Glomerular endothelial cell (primary cell): ENCODE measurements at regions not wholly inside any gene's neighbourhood (a gene's known extent, or its start where the extent isn't known, plus 50 kb on each side); places are given as distances from the start of the nearest gene placed in this dataset.
"Not testable (repeated sequence)": the region's sequence is repeated elsewhere in the genome, so short reads cannot be mapped to it uniquely, and the experiment has no call there.

ENCODE experiments used
- DNase-seq: peaks from one replicate; pipeline ENCODE4 v3.0.0-alpha.2; 2011; ENCODE audit warnings: low read depth, low spot score; ENCODE audit errors: extremely low read depth

DNA sequence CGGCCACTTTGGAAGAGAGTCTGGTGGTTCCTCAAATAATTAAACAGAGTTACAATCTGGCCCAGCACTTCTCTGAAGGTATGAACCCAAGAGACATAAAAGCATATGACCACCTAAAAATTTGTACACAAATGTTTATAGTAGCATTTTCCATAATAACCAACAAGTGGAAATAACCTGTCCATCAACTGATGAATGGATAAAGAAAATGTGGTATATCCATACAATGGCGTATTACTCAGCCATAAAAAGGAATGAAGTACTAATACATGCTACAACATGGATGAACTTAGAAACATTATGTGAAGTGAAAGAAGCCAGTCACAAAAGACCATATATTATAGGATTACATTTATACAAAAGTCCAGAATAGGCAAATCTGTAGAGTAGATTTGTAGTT lies 76.0 kb upstream of the RGPD5 start:
- DNase-seq, result no peak

DNA sequence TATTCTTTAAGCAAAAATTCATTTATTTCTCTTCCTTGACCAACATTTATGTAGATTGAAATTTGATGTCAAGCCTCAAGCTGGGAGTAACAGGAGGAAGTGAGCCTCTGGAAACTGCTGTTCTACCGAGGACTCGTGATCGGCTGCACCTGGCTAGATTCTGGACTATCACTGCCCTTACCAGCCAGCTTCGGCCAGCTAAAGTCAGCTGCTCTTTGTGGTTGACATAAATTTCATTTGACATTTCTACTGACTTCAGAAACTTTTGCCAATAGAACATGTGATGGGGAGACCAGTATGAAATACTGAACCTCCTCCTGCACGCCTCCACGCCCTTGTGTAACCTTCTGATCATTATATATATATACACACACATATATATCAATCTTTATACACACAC lies 74.2 kb upstream of the RGPD5 start:
- no peak for DNase-seq

DNA sequence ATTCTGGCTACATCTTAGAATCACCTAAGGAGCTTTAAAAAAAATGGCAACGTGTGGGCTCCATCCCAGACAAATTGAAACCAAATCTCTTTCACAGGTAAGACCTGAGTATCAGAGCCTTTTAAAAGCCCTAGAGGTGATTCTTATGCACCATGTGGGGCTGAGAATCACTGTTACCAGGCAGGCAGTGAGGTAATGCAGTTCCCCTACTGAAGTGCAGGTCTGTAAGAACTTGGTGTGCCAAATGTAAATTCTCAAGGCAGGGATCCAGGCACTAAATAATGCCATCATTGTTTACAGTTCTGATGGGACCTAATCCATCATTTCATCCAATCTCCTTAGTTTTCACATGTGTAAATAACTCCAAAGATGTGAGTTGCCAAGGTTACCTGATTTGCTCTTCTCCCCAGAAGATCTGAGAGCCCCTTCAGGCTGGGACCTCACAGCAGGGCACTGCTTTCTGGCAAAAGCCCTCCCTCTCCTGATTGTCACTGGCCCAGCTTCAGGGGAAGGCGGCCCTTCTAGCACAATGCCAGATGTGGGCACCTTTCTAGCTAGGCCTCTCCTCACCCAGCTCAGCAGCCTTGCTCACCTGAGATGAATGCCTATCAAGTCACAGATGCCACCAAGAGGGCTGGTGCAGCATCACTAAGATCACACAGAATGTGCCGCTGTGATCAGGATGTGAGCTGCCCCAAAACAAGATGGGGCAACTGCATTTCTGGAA lies 73.6 kb upstream of the RGPD5 start:
- DNase-seq, result no peak

DNA sequence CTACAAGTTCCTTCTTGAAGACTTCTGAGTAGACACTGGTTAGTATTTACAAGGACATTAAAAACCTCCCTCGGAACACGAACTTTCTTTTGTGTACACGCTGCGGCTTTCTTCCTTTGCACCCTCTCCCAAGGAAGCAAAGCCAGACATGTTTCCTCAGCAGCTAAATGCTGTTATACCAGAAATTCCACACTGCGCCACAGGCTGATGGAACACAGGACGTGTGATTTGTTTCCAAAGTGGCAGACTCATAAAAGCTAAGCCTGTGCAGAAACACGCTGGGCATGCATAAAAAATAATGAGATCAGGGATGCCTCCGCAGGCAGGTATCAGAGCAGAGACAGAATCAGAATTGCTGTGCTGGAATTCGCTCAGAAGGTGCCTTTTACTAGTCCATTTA lies 73.0 kb upstream of the RGPD5 start:
- DNase-seq, result no peak

GRCh38 chr2:109721626-109722025 lies 72.5 kb upstream of the RGPD5 start:
- no peak for DNase-seq

DNA sequence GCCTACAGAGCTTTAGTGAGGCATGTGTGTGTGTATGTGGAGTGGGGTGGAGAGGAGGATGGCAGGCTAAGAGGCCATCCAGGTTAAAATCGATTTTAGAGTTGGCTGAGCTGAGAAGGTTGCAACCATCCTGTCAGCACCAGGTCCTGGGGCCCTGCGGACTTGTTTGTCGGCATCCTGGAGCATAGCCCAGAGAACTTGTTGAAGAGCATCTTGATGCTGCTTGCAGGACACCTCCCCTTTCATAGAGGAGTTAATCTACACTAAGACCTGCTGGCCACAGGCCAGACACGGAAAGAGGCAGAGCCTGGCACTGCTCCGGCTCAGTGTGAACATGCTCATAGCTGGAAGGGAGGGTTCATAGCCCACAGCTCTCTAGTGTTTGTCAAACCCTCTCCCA lies 72.1 kb upstream of the RGPD5 start:
- no peak for DNase-seq

- DNase-seq, result not testable (repeated sequence)
Observed at GRCh38 chr2:109722640-109723039, 71.5 kb upstream of the RGPD5 start.

DNA sequence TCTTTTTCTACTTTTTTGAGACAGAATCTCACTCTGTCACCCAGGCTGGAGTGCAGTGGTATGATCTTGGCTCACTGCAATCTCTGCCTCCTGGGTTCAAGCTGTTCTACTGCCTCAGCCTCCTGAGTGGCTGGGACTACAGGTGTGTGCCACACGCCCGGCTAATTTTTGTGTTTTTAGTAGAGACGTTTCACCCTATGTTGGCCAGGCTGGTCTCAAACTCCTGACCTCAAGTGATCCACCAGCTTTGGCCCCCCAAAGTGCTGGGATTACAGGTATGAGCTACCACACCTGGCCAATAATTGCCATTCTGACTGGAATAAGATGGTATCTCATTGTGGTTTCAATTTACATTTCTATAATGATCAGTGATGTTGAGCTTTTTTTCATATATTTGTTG lies 71.0 kb upstream of the RGPD5 start:
- not testable (repeated sequence) for DNase-seq

DNA sequence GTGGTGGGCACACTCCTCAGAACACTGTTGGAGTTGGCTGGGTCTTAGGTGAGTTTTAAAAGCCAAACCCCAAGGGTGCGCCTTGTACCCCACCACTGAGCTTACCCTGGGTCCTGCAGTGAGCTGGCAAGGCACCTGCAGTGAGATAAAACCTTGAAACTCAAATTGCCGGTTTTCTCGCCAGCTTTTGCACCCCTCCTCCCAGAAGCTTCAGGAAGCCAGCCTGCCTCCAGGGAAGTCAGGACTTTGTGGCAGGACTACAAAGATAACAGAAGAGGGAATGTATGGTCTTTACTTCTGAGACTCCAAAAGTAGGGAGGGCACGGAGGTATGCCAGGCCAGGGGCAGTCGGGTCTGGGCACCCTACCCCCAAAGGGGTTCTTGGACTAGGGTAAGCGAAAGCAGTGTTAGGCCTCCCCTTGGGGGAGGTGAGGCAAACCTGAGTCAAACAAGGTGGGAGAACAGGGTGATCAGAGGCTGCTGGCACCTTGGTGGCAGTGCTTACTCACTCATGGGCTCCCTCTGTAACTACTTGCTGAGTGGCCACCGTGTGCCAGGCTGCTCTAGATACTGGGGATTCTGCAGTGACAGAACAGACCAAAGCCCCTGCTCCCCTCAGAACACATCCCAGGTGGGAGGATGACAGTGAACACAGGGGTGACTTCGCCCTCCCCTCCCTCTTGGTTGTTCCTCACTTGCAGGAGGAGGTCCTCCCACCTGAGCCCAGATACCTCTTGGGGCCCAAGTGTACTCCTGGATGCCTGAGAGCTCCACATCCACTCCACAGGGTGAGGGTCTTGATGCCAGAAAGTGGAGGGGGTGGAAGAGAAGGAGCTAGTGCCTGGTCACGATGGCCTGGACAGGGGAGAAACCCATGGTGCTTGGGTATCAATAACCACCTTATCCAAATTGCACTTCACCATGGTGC lies 69.3 kb upstream of the RGPD5 start:
- DNase-seq, result no peak

- DNase-seq, result no peak
Observed at GRCh38 chr2:109726379-109727270, 67.5 kb upstream of the RGPD5 start.

- no peak for DNase-seq
Observed at GRCh38 chr2:109727929-109728447, 66.1 kb upstream of the RGPD5 start.

GRCh38 chr2:109733746-109734145 lies 60.4 kb upstream of the RGPD5 start:
- not testable (repeated sequence) for DNase-seq

DNA sequence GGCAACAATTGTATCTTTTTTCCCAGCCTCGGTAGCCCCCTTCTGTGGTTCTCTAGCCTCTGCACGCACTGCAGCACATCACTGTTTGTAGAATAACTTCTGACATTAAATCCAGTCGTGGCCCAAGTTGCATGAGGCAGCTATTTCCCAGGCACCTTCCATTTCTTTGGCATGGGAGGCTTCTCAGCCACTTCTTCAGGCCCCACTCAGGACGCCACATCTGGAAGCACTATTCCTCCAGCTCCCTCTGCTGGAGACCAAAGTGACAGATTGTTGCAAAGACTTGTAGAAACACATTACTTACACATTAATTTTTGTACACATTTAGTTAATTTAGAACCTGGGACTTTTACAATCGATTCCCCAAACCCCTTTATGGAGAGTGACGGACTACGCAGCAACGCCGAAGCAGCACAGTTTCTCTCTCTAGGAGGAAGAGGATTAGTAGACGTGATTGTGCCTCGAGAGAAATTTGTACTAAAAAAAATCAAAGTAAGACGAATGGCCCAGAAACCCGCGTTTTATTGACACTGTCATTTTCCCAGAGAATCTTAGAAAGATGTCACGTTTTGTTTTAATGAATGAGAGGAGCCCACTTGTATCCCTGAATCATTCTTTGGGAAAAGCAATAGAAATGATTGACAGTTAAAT lies 57.8 kb upstream of the RGPD5 start:
- peak; percentile 37 for DNase-seq
